ENCODE measurements at regions not wholly inside any gene's neighbourhood (a gene's known extent, or its start where the extent isn't known, plus 50 kb on each side); places are given as distances from the start of the nearest gene placed in this dataset.
"Not testable (repeated sequence)": the region's sequence is repeated elsewhere in the genome, so short reads cannot be mapped to it uniquely, and the experiment has no call there.

GRCh38 chr19:28314756-28315155 is 898.2 kb downstream of the UQCRFS1 start:
- DNase-seq: no peak
- TF ChIP-seq POLR2AphosphoS5 (IDR thresholded peaks at IDR 0.05) (no peak), EP300 (IDR thresholded peaks at IDR 0.05) (no peak), POLR2A (IDR thresholded peaks at IDR 0.05) (no peak)
- TF ChIP-seq, protein P1, sequence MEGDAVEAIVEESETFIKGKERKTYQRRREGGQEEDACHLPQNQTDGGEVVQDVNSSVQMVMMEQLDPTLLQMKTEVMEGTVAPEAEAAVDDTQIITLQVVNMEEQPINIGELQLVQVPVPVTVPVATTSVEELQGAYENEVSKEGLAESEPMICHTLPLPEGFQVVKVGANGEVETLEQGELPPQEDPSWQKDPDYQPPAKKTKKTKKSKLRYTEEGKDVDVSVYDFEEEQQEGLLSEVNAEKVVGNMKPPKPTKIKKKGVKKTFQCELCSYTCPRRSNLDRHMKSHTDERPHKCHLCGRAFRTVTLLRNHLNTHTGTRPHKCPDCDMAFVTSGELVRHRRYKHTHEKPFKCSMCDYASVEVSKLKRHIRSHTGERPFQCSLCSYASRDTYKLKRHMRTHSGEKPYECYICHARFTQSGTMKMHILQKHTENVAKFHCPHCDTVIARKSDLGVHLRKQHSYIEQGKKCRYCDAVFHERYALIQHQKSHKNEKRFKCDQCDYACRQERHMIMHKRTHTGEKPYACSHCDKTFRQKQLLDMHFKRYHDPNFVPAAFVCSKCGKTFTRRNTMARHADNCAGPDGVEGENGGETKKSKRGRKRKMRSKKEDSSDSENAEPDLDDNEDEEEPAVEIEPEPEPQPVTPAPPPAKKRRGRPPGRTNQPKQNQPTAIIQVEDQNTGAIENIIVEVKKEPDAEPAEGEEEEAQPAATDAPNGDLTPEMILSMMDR (IDR thresholded peaks at IDR 0.05): no peak
- no peaks in the 10 kb centered on the region for H3K36me3 ChIP-seq
- H3K4me3 ChIP-seq: no peak overlapping the region
- H3K27me3 ChIP-seq: no peaks in the 10 kb centered on the region
- no peaks in the 10 kb centered on the region for H3K9me3 ChIP-seq
- no peaks in the 10 kb centered on the region for H3K4me1 ChIP-seq
- intact Hi-C loops (cut with DNase I): no loop called here
- H3K27ac ChIP-seq: no peak overlapping the region
- WGBS, 2 donors: 63 to 80% methylated on average over 3 of the region's 3 CpGs

- H3K4me1 ChIP-seq: no peaks in the 10 kb centered on the region
- no peaks in the 10 kb centered on the region for H3K27me3 ChIP-seq
- no peaks in the 10 kb centered on the region for H3K36me3 ChIP-seq
- H3K27ac ChIP-seq: no peak overlapping the region
- H3K4me3 ChIP-seq: no peak overlapping the region
- H3K9me3 ChIP-seq: no peaks in the 10 kb centered on the region
- WGBS, 2 donors: 72 to 85% methylated on average over 4 of the region's 4 CpGs
- no peak for DNase-seq
- intact Hi-C loops (cut with DNase I): no loop called here
- TF ChIP-seq POLR2AphosphoS5 (IDR thresholded peaks at IDR 0.05) (no peak), EP300 (IDR thresholded peaks at IDR 0.05) (no peak), POLR2A (IDR thresholded peaks at IDR 0.05) (no peak)
- TF ChIP-seq, protein P1 (IDR thresholded peaks at IDR 0.05): no peak
These were observed 898.7 kb downstream of the UQCRFS1 start for GRCh38 chr19:28314287-28314686.

- DNase-seq: no peak
- Histone ChIP-seq H3K4me1 (no peaks in the 10 kb centered on the region), H3K36me3 (no peaks in the 10 kb centered on the region), H3K9me3 (no peaks in the 10 kb centered on the region), H3K27me3 (no peaks in the 10 kb centered on the region), H3K27ac (no peak overlapping the region), H3K4me3 (no peak overlapping the region)
- TF ChIP-seq, protein P1 (IDR thresholded peaks at IDR 0.05): no peak
- WGBS, 2 donors: 77 to 87% methylated on average over 10 of the region's 10 CpGs
- intact Hi-C loops (cut with DNase I): no loop called here
These were observed 899.3 kb downstream of the UQCRFS1 start for GRCh38 chr19:28313633-28314032.

GRCh38 chr19:28312269-28312668 is 900.7 kb downstream of the UQCRFS1 start:
- no peaks in the 10 kb centered on the region for H3K27me3 ChIP-seq
- WGBS, 2 donors: 66 to 81% methylated on average over 8 of the region's 8 CpGs
- TF ChIP-seq, protein P1 (IDR thresholded peaks at IDR 0.05): no peak
- TF ChIP-seq POLR2AphosphoS5 (IDR thresholded peaks at IDR 0.05) (no peak), POLR2A (IDR thresholded peaks at IDR 0.05) (no peak), EP300 (IDR thresholded peaks at IDR 0.05) (no peak)
- H3K4me3 ChIP-seq: no peak overlapping the region
- no peak overlapping the region for H3K27ac ChIP-seq
- H3K36me3 ChIP-seq: no peaks in the 10 kb centered on the region
- intact Hi-C loops (cut with DNase I): no loop called here
- no peak for DNase-seq
- no peaks in the 10 kb centered on the region for H3K4me1 ChIP-seq
- no peaks in the 10 kb centered on the region for H3K9me3 ChIP-seq

GRCh38 chr19:28310829-28311228 is 902.1 kb downstream of the UQCRFS1 start:
- WGBS, 2 donors: 71 to 77% methylated on average over 1 of the region's 2 CpGs

More at GRCh38 chr19:28310829-28311228, 902.1 kb downstream of the UQCRFS1 start:
- H3K4me3 ChIP-seq; H3K27ac ChIP-seq; H3K36me3 ChIP-seq; DNase-seq; H3K4me1 ChIP-seq; intact Hi-C loops (cut with DNase I); H3K27me3 ChIP-seq; H3K9me3 ChIP-seq: not testable (repeated sequence)

Measured in sigmoid colon (tissue), 6 donors.